ENCODE measurements at regions not wholly inside any gene's neighbourhood (a gene's known extent, or its start where the extent isn't known, plus 50 kb on each side); places are given as distances from the start of the nearest gene placed in this dataset.

DNA sequence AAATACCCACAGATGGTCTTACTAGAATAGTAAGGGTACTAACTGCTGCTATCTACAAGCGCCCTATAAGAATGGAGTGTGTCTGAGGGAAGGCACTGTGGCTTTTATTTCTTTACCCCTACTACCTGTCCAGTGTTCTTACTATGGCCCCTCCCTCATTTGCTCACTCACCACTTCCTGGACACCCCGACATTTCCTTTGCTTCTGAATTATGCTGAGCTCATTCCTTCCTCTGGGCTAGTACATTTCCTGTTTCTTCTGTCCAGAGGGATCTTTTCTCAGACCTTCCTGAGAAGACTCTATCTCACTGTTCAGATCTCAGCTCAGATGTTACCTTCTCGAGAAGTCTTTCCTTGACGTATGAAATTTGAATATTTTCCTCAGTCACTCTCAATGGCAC, 192.1 kb upstream of the DAB1 start:
- H3K4me3 ChIP-seq (ENCODE audit: low read depth in 2 of 2, low read length in 1 of 2): no peak overlapping the region
- CTCF ChIA-PET: no interaction called here
- no peak for TF ChIP-seq FOXJ3 (CRISPR knock-in tag; IDR thresholded peaks at IDR 0.05)
- TF ChIP-seq EP300 (IDR thresholded peaks at IDR 0.05; ENCODE audit: borderline replicate concordance in 1 of 2, low read depth in 1 of 2, low read length in 1 of 2): no peak
- TF ChIP-seq RAD21 (IDR thresholded peaks at IDR 0.05; ENCODE audit: low read length): no peak
- TF ChIP-seq, protein P1, sequence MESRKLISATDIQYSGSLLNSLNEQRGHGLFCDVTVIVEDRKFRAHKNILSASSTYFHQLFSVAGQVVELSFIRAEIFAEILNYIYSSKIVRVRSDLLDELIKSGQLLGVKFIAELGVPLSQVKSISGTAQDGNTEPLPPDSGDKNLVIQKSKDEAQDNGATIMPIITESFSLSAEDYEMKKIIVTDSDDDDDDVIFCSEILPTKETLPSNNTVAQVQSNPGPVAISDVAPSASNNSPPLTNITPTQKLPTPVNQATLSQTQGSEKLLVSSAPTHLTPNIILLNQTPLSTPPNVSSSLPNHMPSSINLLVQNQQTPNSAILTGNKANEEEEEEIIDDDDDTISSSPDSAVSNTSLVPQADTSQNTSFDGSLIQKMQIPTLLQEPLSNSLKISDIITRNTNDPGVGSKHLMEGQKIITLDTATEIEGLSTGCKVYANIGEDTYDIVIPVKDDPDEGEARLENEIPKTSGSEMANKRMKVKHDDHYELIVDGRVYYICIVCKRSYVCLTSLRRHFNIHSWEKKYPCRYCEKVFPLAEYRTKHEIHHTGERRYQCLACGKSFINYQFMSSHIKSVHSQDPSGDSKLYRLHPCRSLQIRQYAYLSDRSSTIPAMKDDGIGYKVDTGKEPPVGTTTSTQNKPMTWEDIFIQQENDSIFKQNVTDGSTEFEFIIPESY (IDR thresholded peaks at IDR 0.05; ENCODE audit: borderline replicate concordance, low read depth): no peak
- TF ChIP-seq, protein P2, sequence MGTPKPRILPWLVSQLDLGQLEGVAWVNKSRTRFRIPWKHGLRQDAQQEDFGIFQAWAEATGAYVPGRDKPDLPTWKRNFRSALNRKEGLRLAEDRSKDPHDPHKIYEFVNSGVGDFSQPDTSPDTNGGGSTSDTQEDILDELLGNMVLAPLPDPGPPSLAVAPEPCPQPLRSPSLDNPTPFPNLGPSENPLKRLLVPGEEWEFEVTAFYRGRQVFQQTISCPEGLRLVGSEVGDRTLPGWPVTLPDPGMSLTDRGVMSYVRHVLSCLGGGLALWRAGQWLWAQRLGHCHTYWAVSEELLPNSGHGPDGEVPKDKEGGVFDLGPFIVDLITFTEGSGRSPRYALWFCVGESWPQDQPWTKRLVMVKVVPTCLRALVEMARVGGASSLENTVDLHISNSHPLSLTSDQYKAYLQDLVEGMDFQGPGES (IDR thresholded peaks at IDR 0.05; ENCODE audit: low read depth, low read length): no peak
- TF ChIP-seq NRF1 (IDR thresholded peaks at IDR 0.05; ENCODE audit: low read depth, low read length): no peak
- TF ChIP-seq CTCF (IDR thresholded peaks at IDR 0.05): no peak
- TF ChIP-seq USF2 (IDR thresholded peaks at IDR 0.05; ENCODE audit: borderline replicate concordance, low read depth, low read length): no peak
- TF ChIP-seq RFX5 (IDR thresholded peaks at IDR 0.05; ENCODE audit: low read length): no peak
- no peak for TF ChIP-seq SMC3 (IDR thresholded peaks at IDR 0.05; ENCODE audit: low read depth, low read length)
- no peak for TF ChIP-seq TAF1 (IDR thresholded peaks at IDR 0.05; ENCODE audit: borderline replicate concordance, low read depth, low read length)
- no peak for TF ChIP-seq GATA2 (CRISPR knock-in tag; IDR thresholded peaks at IDR 0.05)
- TF ChIP-seq, protein P3, sequence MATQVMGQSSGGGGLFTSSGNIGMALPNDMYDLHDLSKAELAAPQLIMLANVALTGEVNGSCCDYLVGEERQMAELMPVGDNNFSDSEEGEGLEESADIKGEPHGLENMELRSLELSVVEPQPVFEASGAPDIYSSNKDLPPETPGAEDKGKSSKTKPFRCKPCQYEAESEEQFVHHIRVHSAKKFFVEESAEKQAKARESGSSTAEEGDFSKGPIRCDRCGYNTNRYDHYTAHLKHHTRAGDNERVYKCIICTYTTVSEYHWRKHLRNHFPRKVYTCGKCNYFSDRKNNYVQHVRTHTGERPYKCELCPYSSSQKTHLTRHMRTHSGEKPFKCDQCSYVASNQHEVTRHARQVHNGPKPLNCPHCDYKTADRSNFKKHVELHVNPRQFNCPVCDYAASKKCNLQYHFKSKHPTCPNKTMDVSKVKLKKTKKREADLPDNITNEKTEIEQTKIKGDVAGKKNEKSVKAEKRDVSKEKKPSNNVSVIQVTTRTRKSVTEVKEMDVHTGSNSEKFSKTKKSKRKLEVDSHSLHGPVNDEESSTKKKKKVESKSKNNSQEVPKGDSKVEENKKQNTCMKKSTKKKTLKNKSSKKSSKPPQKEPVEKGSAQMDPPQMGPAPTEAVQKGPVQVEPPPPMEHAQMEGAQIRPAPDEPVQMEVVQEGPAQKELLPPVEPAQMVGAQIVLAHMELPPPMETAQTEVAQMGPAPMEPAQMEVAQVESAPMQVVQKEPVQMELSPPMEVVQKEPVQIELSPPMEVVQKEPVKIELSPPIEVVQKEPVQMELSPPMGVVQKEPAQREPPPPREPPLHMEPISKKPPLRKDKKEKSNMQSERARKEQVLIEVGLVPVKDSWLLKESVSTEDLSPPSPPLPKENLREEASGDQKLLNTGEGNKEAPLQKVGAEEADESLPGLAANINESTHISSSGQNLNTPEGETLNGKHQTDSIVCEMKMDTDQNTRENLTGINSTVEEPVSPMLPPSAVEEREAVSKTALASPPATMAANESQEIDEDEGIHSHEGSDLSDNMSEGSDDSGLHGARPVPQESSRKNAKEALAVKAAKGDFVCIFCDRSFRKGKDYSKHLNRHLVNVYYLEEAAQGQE (IDR thresholded peaks at IDR 0.05; ENCODE audit: low read depth, low read length): no peak

More for the DNA sequence above, 192.1 kb upstream of the DAB1 start:
- Histone ChIP-seq H3K9ac (no peak overlapping the region), H4K20me1 (ENCODE audit: insufficient read depth) (no peaks in the 10 kb centered on the region), H3K4me1 (ENCODE audit: control insufficient read depth in 1 of 2, insufficient read depth in 2 of 2, low read depth in 1 of 2, low read length in 1 of 2) (peaks cover 0 to 14% of the 10 kb centered on the region in 2 experiments; a peak in 2 of 4 replicates), H3K9me3 (no peaks in the 10 kb centered on the region), H3F3A (replicated peaks; ENCODE audit: insufficient read depth) (no peaks in the 10 kb centered on the region), H3K36me3 (replicated peaks in 1 of 2; ENCODE audit: control insufficient read depth in 1 of 2, insufficient read depth in 2 of 2, low read length in 1 of 2) (no peaks in the 10 kb centered on the region), H3K27me3 (ENCODE audit: insufficient read depth) (no peaks in the 10 kb centered on the region), H3K27ac (ENCODE audit: low read depth in 2 of 2, low read length in 1 of 2) (no peak overlapping the region), H3K79me2 (ENCODE audit: insufficient read depth) (no peaks in the 10 kb centered on the region), H2AFZ (ENCODE audit: low read depth) (no peak overlapping the region), H3K4me2 (no peak overlapping the region), H3K9me2 (no peaks in the 10 kb centered on the region)
- no peak for DNase-seq
- POLR2A ChIA-PET: no interaction called here
- WGBS (ENCODE audit: low lambda C conversion rate): 73% methylated on average over 4 of the region's 4 CpGs

Data from SK-N-SH (cell line).